ENCODE measurements at regions not wholly inside any gene's neighbourhood (a gene's known extent, or its start where the extent isn't known, plus 50 kb on each side); places are given as distances from the start of the nearest gene placed in this dataset.

GRCh38 chr20:19855416-19855815 is 97.4 kb downstream of the RIN2 start:
- no peak for TF ChIP-seq EZH2phosphoT487 (IDR thresholded peaks at IDR 0.05; ENCODE audit: low read depth)
- TF ChIP-seq, protein P1, sequence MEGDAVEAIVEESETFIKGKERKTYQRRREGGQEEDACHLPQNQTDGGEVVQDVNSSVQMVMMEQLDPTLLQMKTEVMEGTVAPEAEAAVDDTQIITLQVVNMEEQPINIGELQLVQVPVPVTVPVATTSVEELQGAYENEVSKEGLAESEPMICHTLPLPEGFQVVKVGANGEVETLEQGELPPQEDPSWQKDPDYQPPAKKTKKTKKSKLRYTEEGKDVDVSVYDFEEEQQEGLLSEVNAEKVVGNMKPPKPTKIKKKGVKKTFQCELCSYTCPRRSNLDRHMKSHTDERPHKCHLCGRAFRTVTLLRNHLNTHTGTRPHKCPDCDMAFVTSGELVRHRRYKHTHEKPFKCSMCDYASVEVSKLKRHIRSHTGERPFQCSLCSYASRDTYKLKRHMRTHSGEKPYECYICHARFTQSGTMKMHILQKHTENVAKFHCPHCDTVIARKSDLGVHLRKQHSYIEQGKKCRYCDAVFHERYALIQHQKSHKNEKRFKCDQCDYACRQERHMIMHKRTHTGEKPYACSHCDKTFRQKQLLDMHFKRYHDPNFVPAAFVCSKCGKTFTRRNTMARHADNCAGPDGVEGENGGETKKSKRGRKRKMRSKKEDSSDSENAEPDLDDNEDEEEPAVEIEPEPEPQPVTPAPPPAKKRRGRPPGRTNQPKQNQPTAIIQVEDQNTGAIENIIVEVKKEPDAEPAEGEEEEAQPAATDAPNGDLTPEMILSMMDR (IDR thresholded peaks at IDR 0.05; ENCODE audit: low read depth, low read length): no peak
